HCEC 1CT (cell line): ENCODE measurements at regions not wholly inside any gene's neighbourhood (a gene's known extent, or its start where the extent isn't known, plus 50 kb on each side); places are given as distances from the start of the nearest gene placed in this dataset.

Source experiments
- DNase-seq: peaks from one replicate; pipeline ENCODE4 v3.0.0-alpha.2; 2017

DNA sequence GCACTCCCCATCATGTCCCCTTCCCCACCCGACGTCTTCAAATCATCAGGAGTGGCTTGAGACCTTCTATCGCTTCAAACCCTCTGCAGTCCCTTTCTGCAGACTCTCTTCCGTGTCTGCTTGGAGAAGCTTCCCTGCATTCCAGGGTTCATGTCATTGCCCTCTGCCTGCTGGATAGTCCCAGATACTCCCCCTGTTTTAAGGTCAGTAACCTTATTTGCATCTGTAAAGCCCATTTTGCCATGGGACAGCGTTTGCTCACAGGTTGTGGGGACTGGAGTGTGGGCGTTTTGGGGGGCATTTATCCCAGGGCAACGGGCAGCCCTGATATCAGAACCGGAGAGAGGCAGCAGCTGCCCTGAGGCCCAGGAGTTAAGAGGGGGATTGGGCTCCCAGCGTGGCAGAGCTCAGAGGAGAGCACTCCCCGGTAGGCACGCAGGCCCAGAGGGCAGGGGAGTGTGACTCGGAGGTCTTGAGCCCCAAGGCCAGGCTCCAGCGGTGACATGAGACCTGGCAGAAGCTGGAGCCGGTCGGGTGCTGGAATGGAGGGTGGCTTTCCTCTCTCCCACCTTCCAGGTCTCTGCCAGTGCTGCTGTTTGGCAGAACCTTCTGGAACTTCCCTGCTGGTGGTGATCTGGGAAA is 73.8 kb downstream of the RTP5 start:
- no peak for DNase-seq

DNA sequence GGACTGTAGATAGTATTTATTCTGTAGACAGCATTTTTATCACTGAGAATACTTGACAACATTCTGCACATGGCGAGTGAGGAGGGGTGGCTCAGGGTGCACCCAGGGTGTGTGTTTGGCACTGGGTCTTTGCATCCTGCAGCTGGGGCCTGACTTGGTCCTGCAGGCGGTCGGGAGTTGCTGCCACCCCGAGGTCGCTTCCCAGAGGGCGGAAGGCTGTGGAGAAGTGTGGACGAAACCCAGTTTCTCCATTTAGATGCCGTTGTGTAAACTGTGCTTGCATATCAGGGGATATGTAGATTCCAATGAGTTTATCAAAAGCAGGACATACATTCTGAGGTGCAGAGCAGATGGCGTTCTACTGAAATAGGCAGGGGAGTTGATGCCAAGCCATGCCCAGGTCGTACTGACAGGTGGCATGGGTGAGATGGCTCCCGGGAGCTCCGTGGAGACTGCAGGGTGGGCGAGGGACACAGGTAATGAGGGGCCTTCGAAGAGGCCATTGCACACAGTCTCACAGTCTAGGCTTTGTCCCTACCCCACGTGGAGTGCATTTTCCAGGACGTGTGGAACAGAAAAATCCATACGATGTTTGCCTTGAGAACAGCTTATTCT is 74.5 kb downstream of the RTP5 start:
- no peak for DNase-seq

DNA sequence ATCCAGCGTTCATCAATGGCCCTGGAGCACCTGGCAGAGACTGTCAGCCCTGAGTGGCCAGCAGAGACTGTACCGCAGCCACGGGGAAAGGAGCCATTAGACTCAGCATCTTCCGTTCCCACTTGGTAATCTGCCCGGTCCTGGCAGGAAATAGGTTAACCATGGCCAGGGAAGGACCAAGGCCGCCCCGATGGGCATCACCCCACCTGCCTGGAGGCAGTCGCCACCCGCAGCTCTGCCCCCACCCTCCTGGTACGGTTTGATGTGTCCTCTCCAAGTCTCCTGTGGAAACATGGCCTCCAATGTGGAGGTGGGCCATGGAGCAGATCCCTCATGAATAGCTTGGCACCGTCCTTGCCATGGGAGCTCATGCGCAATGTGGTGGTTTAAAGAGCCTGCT is 75.3 kb downstream of the RTP5 start:
- DNase-seq = no peak

DNA sequence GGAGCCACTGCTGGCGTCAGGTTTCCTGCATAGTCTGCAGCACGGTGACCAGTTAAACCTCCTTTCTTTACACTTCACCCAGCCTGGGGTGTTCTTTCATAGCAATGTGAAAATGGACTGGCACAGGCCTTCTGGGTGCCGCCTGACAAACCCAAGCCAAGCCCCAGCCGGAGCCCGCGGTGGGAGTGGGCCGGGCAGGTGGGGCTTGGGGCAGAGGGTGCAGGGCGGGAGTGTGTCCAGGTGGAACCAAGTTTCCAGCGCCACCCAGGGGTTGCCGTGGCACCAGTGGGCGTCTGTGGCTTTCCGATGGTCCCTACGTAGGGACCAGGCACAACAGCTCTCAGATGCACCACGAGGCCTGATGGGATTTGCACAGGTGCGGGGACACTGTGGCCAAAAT is 75.8 kb downstream of the RTP5 start:
- no peak for DNase-seq

DNA sequence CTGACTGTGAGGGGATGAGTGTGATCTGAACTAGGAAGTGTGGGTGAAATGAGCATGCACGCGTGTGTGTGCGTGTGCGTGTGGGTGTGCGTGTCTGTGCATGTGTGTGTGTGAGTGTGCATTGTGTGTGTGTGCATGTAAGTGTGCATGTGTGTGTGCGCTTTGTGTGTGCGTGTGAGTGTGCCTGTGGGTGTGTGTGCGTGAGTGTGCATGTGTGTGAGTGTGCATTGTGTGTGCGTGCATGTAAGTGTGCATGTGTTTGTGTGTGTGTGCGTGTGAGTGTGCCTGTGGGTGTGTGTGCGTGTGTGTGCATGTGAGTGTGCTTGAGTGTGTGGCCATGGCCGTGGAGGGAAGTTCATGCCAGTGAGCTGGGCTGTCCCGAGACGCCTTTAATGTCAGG is 76.3 kb downstream of the RTP5 start:
- no peak for DNase-seq

DNA sequence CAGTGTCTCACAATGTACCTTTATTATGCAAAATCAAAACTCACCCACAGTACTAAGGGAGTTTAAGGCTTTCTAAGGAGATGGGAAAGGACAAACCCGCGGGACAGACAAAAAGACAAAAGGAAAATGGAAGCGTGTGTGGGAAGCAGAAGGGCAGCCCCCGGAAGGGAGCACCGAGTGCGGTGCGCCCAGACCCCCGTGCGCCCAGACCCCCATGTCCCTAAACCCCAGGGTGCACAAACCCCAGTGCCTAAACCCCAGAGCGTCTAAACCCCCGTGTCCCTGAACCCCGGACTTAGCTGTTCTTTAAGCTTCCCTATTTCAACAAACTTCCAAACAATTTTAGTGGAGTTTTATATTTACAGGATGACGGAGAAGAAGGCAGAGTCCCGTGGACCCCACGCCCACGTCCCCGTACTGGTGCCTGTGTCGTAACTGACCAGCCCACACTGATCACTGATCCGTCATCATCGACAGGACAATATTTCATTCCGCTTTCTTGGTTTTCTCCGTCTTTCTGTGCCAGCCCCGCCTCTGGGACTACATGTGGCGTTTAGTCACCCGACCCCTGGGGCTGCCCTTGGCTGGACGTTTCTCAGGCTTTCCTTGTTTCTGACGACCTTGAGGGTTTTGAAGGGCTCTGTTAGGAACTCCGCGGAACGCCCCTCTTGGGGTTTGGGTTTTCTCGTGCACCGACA is 76.9 kb downstream of the RTP5 start:
- DNase-seq = no peak

DNA sequence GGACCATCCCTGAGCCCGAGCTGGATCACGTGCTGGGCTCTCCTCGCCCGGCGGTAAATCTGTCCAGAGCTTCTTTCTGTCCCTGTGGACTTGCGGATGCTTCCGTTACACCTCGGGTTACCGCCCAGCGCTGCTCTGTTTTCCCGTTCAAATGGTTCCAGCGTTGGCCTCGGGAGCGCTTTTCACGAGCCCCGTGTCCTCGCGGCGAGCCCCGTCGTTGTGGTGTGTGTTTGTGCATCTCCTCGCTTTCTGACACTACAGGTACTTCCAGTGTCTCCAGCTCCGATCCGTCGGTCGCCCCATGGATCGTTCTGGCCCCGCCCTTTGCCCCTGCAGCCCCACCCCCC is 77.4 kb downstream of the RTP5 start:
- DNase-seq = no peak

DNA sequence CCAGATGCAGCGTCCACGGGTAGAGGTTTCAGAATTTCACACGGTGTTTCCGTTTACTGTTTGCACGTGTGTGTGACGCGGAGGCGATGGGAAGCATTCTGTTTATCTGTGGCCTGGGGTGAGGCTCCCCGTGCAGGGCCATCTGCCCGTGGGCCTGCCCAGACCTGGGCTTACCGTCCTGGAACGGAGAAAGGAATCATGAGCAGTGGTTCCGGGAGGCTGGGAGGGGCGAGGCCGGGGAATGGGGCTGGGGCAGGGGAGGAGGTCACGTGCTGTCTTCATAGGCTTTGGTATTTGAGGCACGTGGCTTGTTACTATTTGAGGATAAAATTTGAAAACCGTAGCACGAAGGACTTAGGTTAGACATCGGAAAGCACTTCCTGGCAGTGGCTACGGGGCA is 77.9 kb downstream of the RTP5 start:
- no peak for DNase-seq

DNA sequence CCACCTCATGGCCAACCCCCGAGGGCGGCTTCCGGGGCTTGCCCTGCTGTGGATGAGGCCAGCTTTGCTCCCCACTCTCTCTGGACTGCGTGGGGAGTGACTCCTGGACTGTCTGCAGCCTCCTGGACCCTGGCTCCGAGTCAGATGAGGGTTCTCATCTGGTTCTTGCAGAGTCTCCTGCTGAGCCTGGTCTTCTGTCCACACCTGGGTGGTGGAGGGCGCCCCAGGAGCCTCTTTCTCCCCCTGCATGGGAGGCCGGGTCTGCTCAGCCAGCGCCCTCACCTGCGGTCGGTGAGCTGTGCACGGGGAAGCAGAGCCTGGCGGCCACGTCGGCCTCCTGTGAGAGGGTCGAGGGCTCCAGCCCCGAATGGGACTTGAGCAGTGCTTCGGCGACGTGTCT is 78.3 kb downstream of the RTP5 start:
- no peak for DNase-seq

DNA sequence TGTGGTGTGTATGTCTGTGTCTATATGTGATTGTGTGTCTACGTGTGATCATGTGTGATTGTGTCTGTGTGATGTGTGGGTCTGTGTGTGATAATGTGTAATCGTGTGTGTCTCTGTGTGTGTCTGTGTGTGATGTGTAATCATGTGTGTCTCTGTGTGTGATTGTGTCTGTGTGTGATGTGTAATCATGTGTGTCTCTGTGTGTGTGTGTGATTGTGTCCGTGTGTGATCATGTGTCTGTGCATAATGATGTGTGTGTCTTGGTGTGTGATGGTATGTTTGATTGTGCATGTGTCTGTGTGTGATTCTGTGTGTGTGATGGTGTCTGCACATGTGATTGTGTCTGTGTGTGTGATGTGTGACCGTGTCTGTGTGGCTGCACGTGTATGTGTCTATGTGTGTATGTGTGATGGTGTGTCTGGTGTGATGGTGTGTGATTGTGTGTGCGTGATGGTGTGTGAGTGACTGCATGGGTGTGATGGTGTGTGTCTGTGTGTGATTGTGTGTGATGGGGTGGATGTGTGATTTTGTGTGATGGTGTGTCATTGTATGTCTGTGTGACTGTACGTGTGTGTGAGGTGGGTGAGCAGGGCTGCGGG is 78.9 kb downstream of the RTP5 start:
- no peak for DNase-seq

DNA sequence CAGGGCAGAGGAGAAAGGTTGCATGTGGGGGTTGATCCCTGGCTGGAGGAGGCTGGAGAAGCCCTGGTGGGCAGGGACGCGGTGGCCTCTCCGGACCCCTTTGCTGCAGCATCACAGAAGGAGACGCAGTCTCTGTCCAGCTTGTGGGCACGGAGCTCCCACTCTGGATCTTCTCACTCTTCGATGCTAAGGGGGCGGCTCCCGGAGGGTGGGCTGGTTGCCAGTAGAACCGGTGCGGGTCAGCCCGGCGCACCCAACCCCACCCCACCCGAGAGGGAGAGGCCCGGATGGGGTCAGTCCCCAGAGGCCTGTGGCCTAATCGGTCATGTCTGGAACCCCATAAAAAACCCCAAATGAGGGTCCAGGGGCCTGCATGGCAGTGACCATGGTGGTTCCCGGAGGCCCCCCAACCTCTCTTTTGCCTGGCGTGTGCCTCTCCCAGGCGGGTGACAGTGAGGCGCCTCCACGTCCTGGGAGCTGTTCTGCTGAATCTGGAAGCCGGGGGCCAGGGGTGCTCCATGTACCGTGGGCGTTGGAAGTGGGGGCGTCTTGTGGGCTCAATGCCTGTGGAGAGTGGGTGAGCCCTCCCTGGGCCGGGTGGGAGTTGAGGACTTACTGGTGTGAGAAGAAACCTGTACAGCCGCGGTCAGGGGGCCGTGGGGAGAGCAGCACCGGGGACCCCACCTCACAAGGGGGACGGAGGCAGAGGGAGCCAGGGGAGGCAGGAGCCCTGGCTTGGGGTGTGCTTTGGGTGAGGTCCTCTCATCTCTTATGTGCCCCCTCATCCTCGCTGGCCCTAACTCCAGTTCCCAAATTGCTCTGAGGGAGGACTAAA is 79.6 kb downstream of the RTP5 start:
- DNase-seq = no peak

DNA sequence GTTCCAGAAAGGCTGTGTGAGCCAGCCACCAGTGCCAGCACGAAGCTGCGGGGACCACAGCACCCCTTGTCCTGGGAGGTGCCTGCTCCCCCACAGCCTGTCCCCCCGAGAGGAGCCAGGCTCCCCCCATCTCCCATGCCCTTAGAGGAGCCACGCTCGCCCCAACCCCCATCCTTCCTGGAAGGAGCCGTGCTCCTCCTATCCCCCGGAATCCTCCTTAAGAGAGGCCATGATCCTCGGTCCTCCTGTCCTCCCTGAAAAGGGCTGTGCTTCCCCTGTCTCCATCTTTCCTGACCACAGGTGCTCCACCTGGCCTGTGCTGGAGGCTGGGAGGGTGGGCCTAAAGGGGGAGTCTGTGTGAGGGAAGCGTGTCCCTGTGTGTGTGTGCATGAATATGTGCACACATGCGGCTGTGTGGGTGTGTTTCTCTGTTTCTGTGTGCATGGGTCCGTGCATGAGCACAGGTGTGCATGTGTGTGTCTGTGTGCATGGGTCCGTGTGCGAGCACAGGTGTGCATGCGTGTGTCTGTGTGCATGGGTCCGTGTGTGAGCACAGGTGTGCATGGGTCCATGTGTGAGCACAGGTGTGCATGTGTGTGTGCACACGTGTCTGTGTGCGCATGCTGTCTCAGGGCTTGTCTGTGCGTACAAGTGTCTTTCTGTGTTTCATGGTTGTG is 80.3 kb downstream of the RTP5 start:
- no peak for DNase-seq

DNA sequence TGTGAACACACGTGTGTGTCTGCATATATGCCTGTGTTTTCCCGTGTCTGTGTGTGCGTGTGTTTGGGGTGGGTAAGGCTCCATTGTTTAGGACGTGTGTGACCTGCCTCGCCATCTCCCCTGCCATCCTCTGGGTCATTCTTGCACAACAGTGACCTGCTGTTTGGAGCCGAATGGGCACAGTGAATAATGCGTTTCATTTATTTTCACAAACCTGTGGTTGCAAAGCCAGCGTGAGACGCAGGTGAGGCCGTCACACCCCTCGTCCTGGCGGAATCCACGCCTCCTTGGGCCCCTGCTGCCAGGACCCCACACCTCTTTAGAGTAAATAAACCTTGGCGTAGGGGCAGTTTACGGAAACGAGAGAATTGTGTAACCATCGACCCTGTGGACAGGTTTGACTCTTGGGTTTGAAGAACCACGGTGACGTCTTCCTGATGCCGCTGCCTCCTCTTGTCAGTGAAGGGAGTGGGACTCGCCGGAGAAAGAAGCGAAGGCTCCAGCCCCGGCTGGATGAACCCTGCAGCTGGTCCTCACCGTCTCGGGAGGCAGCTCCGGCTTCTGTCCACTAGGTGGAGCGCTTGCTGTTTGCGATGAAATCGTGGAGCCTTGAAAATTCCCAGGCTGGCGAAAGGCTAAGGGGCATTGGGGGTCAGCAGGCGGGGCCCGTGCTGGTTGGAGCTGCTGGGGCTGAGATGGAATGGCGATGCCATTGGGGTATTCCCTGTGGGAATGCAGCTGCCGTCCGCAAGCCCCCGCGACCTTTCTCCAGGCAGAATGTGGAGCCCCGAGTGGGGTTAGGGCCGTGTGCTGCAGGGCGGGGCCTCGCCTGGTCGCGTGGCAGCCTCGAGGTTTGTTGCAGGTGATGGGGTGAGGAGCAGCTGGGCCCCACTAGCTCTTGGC is 81.1 kb downstream of the RTP5 start:
- DNase-seq = peak; percentile 33

DNA sequence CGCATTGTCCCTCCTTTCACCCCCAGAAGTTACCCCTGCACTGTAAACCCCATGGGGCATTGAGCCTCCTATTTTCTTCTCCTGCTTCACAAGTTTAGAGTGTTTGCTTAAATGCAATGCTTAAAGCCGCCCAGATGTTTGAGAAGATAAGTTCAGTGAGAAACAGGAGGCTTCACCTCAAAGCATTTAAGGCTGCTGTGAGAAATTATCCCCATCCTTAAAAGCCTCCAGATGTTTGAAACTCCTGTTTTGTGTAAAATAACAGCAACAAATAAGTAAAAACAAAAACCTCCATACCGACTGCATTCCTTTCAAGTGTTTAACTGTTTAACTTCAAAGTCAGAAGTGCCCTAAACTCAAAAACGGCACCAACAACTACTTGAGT is 81.8 kb downstream of the RTP5 start:
- no peak for DNase-seq

DNA sequence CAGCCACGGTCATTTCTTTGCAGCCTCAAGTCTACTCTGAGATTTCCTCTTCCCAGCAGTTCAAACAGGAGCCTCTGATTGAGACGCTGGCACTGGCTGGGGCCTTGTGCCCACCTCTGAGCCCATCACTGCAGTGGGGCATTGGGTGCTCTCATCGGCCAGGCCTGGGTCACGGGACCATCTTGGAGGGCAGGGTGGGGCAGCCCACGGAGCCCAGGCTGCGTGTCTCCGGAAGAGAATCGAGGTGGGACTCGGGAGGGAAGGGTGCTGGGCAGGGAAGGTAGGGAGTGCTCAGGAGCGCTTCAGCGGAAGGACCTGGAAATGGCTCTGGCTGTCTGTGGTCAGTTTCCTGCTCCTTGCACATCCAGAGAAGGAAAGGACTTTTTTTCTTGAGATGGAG is 82.4 kb downstream of the RTP5 start:
- DNase-seq = no peak

DNA sequence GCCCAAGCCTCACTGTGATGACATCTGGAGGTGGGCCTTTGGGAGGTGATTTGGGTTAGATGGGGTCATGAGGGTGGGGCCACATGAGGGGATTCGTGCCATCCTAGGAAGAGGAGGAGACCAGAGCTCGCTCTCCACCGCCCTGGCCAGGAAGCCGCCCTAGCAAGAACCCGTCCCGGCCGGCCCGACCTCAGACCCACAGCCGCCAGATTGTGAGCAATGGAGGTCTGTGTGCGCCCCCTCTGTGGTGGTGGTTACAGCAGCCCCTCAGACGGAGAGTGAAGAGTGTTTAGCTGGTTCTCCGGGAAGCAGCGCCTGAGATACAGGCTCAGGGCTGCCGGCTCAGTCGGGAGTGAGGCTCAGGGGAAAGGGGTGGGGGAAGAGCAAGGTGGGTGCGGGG is 83.3 kb downstream of the RTP5 start:
- no peak for DNase-seq

DNA sequence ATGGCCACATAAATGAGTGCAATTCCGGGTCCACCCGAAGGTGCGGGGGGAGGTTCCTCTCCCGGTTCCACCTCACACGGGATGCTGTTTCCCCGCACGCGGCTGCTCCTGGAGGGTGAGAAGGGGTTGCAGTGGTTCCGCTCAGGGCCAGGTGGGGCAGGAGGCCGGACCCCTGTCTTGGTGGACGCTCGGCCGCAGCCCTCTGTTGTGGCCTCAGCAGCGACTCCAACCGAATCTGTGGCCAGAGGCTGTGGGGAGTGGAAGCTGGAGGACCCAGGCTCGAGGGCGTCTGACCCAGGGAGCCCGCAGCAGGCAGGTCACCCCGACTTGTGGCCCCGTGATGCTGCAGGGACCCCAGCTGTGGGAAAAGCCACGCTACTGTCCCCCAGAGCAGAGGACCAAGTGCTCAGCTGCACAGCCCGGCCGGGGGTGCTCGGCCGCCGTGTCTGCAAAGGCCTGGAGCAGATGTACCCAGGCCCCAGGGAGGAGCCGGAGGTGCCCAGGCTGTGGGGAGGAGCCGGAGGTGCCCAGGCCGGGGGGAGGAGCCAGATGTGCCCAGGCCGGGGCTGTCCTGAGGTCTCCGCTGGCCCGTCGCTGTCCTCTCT is 83.9 kb downstream of the RTP5 start:
- no peak for DNase-seq

DNA sequence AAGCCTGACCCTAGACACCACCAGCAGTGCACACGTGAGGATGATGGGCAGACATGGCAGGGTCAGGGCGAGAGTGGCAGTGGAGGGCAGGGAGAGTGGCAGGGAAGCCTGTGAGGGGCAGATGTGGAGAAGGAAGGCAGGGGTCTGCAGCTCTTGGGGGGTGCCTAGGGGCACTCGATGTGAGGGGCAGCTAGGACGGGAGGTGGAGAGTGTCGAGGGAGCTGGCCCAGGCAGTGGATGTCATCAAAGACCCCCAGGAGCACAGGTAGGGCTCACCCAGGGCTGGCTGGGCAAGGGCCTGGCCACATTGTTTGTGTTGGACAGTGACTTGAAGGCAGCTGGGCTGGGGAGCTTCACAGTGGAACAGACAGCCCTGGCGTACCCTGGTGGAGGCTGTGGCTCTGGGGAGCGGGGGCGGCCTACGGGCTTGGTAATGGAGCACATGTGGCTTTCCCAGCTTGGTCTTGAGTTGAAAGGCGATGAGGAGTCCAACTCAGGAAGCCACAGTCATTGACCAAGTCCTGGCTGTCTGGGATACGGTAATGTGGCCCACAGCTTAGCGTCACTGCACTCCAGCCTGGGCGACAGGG is 87.1 kb downstream of the RTP5 start:
- no peak for DNase-seq

DNA sequence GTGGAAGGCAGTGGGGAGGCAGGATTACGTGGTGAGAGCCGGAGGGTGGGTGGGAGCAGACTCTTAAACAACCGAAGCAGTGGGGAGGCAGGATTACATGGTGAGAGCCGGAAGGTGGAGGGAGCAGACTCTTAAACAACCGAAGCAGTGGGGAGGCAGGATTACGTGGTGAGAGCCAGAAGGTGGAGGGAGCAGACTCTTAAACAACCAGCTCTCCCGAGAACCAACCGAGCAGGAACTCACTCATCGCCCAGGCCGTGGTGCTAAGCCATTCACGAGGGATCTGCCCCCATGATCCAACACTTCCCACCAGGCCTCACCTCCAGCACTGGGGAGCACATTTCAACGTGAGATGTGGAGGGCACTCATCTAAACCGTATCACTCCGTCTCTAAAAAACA is 87.7 kb downstream of the RTP5 start:
- DNase-seq = no peak

DNA sequence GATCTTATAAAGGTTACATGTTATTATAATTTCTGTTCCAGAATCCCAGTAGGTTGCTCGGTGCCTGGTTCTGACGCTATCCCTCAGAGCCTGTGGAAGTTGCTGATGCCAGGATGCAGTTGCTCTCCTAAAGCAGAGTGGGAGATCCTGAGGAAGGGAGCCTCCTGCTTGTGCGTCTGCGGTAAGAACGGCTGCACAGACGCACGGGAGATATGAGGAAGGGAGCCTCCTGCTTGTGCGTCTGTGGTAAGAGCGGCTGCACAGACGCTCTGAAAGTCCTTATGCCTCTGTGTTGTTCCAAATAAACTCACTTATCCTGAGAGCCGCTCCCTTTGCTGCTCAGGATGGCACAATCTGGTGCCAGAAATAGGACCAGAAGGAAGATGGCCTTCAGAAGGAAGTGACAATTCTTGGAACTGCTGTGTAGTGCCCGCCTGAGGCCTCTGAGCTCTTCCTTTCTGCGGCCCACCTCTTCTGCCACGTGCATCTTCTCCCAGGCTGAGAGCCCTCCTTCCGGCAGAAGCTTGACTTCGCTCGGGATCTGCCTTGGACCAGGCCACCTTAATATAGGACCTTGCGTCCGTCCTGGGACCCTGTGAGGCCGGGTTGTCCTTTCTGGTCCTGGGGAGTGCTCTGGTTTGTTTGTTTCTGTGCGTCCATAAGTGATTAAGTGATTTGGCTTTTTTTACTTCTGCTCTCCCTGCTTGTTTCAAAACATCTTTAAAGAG is 89.5 kb downstream of the RTP5 start:
- no peak for DNase-seq
